Activated gamma-delta T cell treated with Interleukin-2 at 50 U/mL for 16 hours (primary cell): ENCODE measurements at regions not wholly inside any gene's neighbourhood (a gene's known extent, or its start where the extent isn't known, plus 50 kb on each side); places are given as distances from the start of the nearest gene placed in this dataset.
A peak's percentile ranks its signal among the peaks of the same experiment; 100 is the strongest.
"Not testable (repeated sequence)": the region's sequence is repeated elsewhere in the genome, so short reads cannot be mapped to it uniquely, and the experiment has no call there.

Source experiments
- DNase-seq: peaks from one replicate; pipeline ENCODE4 v3.0.0-alpha.2; 2020

DNA sequence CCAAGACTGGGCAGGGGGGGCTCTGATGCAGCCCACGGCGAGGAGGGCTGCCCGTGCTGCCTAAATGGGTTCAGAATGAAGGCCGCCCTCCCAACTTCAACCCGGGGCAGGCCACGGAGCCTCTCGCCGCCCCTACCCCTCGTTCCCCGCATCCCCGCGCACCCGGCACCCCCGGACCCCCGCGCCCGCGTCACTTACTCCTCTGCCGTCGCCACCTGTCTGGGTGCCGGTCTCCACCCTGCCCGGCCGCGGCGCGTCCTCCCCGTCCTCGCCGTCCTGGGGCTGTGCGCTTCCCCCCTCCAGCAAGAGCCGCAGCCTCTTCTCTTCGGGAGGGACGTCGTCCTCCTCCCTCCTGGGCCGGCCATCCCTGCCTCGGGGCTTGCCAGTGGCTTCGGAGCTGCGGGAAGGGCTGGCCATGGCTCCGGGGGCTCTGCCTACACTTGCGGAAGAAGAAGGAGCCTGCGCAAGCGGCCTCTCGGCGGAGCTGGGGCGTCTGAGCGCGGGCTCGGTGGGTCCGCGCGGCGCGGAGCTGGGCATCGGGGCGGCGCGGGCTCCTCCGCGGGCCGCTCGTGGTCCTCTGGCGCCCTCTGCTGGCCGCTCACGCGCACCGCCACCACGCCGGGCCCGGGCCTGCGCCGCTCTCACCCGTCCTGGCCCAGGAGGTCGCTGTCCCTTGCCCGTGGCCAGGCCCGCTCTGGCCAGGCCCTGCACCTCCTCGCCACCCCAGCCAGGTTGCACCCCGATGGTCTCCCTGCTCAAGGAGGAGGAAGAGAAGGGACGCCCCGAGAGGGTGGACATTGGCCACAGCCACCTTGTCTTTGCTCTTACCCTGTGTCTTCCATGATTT lies 59.3 kb upstream of the CLEC6A start:
- peak; percentile 67 for DNase-seq

DNA sequence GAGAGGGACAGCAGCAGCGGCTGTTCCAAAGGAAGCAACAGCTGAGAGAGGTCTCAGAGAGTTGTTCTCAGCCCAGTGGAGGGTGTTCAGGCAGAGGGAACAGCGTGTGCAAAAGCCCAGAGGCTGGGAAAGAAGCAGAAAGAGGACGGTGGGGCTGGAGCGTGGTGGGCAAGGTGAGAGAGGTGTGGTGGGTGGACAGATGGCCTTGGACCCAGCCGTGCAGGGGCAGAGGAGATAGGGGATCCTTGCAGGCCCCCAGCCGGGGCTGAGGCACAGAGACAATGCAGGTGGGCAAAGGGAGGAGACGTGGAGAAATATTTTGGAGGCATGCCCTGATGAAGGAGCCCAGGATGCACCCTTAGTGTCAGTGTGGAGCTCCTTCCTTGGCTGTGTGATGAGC lies 58.4 kb upstream of the CLEC6A start:
- not testable (repeated sequence) for DNase-seq

DNA sequence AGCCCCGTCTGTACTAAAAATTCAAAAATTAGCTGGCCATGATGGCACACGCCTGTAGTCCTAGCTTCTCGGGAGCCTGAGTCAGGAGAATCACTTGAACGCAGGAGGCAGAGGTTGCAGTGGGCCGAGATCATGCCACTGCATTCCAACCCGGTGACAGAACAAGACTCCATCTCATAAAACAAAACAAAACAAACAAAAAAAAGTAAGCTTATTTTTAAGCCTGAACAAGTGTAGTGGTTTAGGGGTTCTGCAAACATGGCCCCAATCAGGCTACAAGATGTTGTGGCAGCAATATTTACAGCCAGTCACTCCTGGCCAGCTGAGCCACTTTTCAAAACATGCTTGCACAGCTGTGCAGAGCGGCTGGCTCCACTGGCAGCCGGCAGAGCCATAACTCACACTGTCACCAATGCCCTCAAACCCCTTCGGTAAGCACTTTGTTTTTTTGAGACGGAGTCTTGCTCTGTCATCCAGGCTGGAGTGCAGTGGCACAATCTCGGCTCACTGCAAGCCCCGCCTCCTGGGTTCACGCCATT lies 56.2 kb upstream of the CLEC6A start:
- DNase-seq = not testable (repeated sequence)

DNA sequence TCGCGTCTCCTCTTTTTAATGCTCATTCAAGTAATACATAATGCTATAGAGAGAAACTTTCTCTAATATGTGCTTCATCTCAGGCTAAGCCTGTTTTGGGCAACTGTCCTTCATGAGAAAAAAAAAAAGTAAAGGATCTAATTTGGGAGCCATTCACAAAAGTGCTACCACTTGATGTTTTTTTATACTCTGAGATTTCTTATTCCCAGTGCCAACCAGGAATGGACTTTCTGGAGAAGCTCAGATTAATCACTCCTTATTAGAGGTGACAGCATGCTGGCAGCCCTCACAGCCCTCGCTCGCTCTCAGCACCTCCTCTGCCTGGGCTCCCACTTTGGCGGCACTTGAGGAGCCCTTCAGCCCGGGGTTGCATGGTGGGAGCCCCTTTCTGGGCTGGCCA lies 51.9 kb upstream of the CLEC6A start:
- not testable (repeated sequence) for DNase-seq

DNA sequence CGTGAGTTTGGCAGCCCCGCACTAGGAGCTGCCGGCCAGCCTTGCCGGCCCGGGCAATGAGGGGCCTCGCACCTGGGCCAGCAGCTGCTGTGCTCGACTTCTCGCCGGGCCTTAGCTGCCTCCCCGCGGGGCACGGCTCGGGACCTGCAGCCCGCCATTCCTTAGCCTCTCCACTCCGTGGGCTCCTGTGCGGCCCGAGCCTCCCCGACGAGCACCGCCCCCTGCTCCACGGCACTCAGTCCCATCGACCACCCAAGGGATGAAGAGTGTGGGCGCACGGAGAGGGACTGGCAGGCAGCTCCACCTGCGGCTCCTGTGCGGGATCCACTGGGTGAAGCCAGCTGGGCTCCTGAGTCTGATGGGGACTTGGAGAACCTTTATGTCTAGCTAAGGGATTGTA lies 51.4 kb upstream of the CLEC6A start:
- DNase-seq = not testable (repeated sequence)
